ENCODE measurements at regions not wholly inside any gene's neighbourhood (a gene's known extent, or its start where the extent isn't known, plus 50 kb on each side); places are given as distances from the start of the nearest gene placed in this dataset.

GRCh38 chr6:168215121-168215808, 104.3 kb downstream of the DACT2 start:
- TF ChIP-seq EZH2 (IDR thresholded peaks at IDR 0.05; ENCODE audit: low read length), result no peak
- no peak for TF ChIP-seq CTCF (optimal IDR thresholded peaks at IDR 0.05 in 1 of 3, IDR thresholded peaks at IDR 0.05 in 1 of 3, conservative IDR thresholded peaks at IDR 0.05 in 1 of 3; ENCODE audit: extremely low read depth in 1 of 3, insufficient read depth in 2 of 3, low read length in 3 of 3)
- no peaks in the 10 kb centered on the region for H3K79me2 ChIP-seq (ENCODE audit: control insufficient read depth, insufficient read depth, low read length)
- H3K9me1 ChIP-seq (ENCODE audit: control insufficient read depth, extremely low read depth, insufficient read depth, low read length), result no peaks in the 10 kb centered on the region
- H2AFZ ChIP-seq (ENCODE audit: control insufficient read depth, low read length), result no peak overlapping the region
- no peaks in the 10 kb centered on the region for H3K4me1 ChIP-seq (ENCODE audit: control insufficient read depth, extremely low read depth, insufficient read depth, low read length)
- H4K20me1 ChIP-seq (ENCODE audit: control insufficient read depth, extremely low read depth, insufficient read depth, low read length), result no peaks in the 10 kb centered on the region
- peaks cover 14% of the 10 kb centered on the region for H3K27me3 ChIP-seq (ENCODE audit: control insufficient read depth, extremely low read depth, insufficient read depth, low read length)
- no peak overlapping the region for H3K4me3 ChIP-seq (ENCODE audit: control insufficient read depth in 2 of 3, extremely low read depth in 1 of 3, insufficient read depth in 2 of 3, low read depth in 1 of 3, low read length in 3 of 3)
- no peak overlapping the region for H3K4me2 ChIP-seq (ENCODE audit: control insufficient read depth, extremely low read depth, insufficient read depth, low read depth, low read length)
- H3K27ac ChIP-seq (ENCODE audit: control insufficient read depth, insufficient read depth, low read length), result no peak overlapping the region
- no peak overlapping the region for H3K9ac ChIP-seq (ENCODE audit: control insufficient read depth, extremely low read depth, insufficient read depth, low read length)
- dilution Hi-C loops (cut with MboI; ENCODE audit: extremely low pct_ligation_motif_present, low sequenced_read_pairs), result no loop called here
- H3K9me3 ChIP-seq (ENCODE audit: control insufficient read depth, low read depth, low read length), result no peaks in the 10 kb centered on the region
- H3K36me3 ChIP-seq (ENCODE audit: control insufficient read depth in 2 of 2, extremely low read depth in 1 of 2, insufficient read depth in 2 of 2, low read length in 2 of 2), result no peaks in the 10 kb centered on the region
- no peak for FAIRE-seq
- DNase-seq (ENCODE audit: low read depth, low spot score), result no peak

- Histone ChIP-seq H3K9ac (ENCODE audit: control insufficient read depth, extremely low read depth, insufficient read depth, low read length) (no peak overlapping the region), H4K20me1 (ENCODE audit: control insufficient read depth, extremely low read depth, insufficient read depth, low read length) (no peaks in the 10 kb centered on the region), H3K4me1 (ENCODE audit: control insufficient read depth, extremely low read depth, insufficient read depth, low read length) (no peaks in the 10 kb centered on the region), H3K79me2 (ENCODE audit: control insufficient read depth, insufficient read depth, low read length) (no peaks in the 10 kb centered on the region), H3K9me3 (ENCODE audit: control insufficient read depth, low read depth, low read length) (no peaks in the 10 kb centered on the region), H3K27ac (ENCODE audit: control insufficient read depth, insufficient read depth, low read length) (no peak overlapping the region), H3K4me3 (ENCODE audit: control insufficient read depth in 2 of 3, extremely low read depth in 1 of 3, insufficient read depth in 2 of 3, low read depth in 1 of 3, low read length in 3 of 3) (no peak overlapping the region), H2AFZ (ENCODE audit: control insufficient read depth, low read length) (no peak overlapping the region), H3K9me1 (ENCODE audit: control insufficient read depth, extremely low read depth, insufficient read depth, low read length) (no peaks in the 10 kb centered on the region), H3K36me3 (ENCODE audit: control insufficient read depth in 2 of 2, extremely low read depth in 1 of 2, insufficient read depth in 2 of 2, low read length in 2 of 2) (no peaks in the 10 kb centered on the region), H3K4me2 (ENCODE audit: control insufficient read depth, extremely low read depth, insufficient read depth, low read depth, low read length) (no peak overlapping the region), H3K27me3 (ENCODE audit: control insufficient read depth, extremely low read depth, insufficient read depth, low read length) (peaks cover 11% of the 10 kb centered on the region)
- FAIRE-seq (no peak), DNase-seq (ENCODE audit: low read depth, low spot score) (no peak)
- no peak for TF ChIP-seq EZH2 (IDR thresholded peaks at IDR 0.05; ENCODE audit: low read length)
- no peak for TF ChIP-seq CTCF (optimal IDR thresholded peaks at IDR 0.05 in 1 of 3, IDR thresholded peaks at IDR 0.05 in 1 of 3, conservative IDR thresholded peaks at IDR 0.05 in 1 of 3; ENCODE audit: extremely low read depth in 1 of 3, insufficient read depth in 2 of 3, low read length in 3 of 3)
- dilution Hi-C loops (cut with MboI; ENCODE audit: extremely low pct_ligation_motif_present, low sequenced_read_pairs), result no loop called here
Observed at GRCh38 chr6:168214586-168215104, 104.9 kb downstream of the DACT2 start.
